CD8-positive, alpha-beta memory T cell (primary cell): ENCODE measurements at regions not wholly inside any gene's neighbourhood (a gene's known extent, or its start where the extent isn't known, plus 50 kb on each side); places are given as distances from the start of the nearest gene placed in this dataset.

ENCODE experiments used
- CTCF ChIA-PET: fragments of 350-600 bp; sonication (Branson Sonifier 250); formaldehyde crosslinking; loops from one replicate; lab custom pipeline; 2021; ENCODE audit warnings: antibody characterized with exemption; lab: Charles Lee
- POLR2A ChIA-PET: fragments of 350-600 bp; sonication (Branson Sonifier 250); formaldehyde crosslinking; loops from one replicate; lab custom pipeline; 2021; ENCODE audit warnings: antibody characterized with exemption; lab: Charles Lee
- DNase-seq, 5 donors: peaks; one replicate each; pipeline versions ENCODE4 v3.0.0 to v3.0.0-alpha.2; 2020 to 2022; ENCODE audit warnings: mixed read lengths in 1 of 5
- H3K27ac ChIP-seq: one replicate; pipeline ENCODE4 v1.7.0; 2013; ENCODE audit warnings: low read depth, mild to moderate bottlenecking, low read length, moderate library complexity
- H3K27me3 ChIP-seq: 2 replicates; pipeline ENCODE4 v1.7.0; 2013; ENCODE audit warnings: low read length, mild to moderate bottlenecking; ENCODE audit not compliant: insufficient read depth, poor library complexity, severe bottlenecking
- H3K36me3 ChIP-seq: 2 replicates; pipeline ENCODE4 v1.7.0; 2013; ENCODE audit warnings: mild to moderate bottlenecking, low read length, moderate library complexity; ENCODE audit not compliant: insufficient read depth
- H3K4me1 ChIP-seq: 2 replicates; pipeline ENCODE4 v1.7.0; 2013; ENCODE audit warnings: mild to moderate bottlenecking, low read length, moderate library complexity; ENCODE audit not compliant: insufficient read depth
- H3K4me3 ChIP-seq: 2 replicates; pipeline ENCODE4 v1.7.0; 2013; ENCODE audit warnings: mild to moderate bottlenecking, low read length
- H3K9me3 ChIP-seq: 2 replicates; pipeline ENCODE4 v1.7.0; 2013; ENCODE audit warnings: mild to moderate bottlenecking, low read length
- H3K27ac Mint-ChIP-seq, 8 donors: one replicate each; pipeline ENCODE4 v1.8.0; 2020 to 2021; ENCODE audit warnings: mixed read lengths in 8 of 8, mild to moderate bottlenecking in 6 of 8, inconsistent platforms in 3 of 8, moderate library complexity in 3 of 8
- H3K27me3 Mint-ChIP-seq, 2 donors: one replicate each; pipeline ENCODE4 v1.8.0; 2020 to 2021; ENCODE audit warnings: mixed read lengths in 2 of 2, mild to moderate bottlenecking in 1 of 2, moderate library complexity in 1 of 2
- H3K36me3 Mint-ChIP-seq, 3 donors: one replicate each; pipeline ENCODE4 v1.8.0; 2020 to 2021; ENCODE audit warnings: mixed read lengths in 3 of 3, inconsistent platforms in 1 of 3, mild to moderate bottlenecking in 1 of 3
- H3K4me1 Mint-ChIP-seq, 3 donors: one replicate each; pipeline ENCODE4 v1.8.0; 2020 to 2021; ENCODE audit warnings: mixed read lengths in 3 of 3, inconsistent platforms in 1 of 3, mild to moderate bottlenecking in 1 of 3
- H3K4me3 Mint-ChIP-seq, 7 donors: one replicate each; pipeline ENCODE4 v1.8.0; 2020 to 2021; ENCODE audit warnings: mixed read lengths in 7 of 7, mild to moderate bottlenecking in 6 of 7, moderate library complexity in 4 of 7, inconsistent platforms in 2 of 7
- H3K9me3 Mint-ChIP-seq, 5 donors: one replicate each; pipeline ENCODE4 v1.8.0; 2020 to 2022; ENCODE audit warnings: mixed read lengths in 5 of 5, mild to moderate bottlenecking in 3 of 5, moderate library complexity in 2 of 5, inconsistent platforms in 1 of 5

- POLR2A ChIA-PET, result interaction anchor here (0.6 kb wide), 1 partner anchor 200 kb away, joined by 6 read pairs; no protein-coding TSS in a partner anchor
- no peak for DNase-seq
- CTCF ChIA-PET, result no interaction called here
- peaks cover 14 to 17% (median 16%) of the 10 kb centered on the region in 3 donors for H3K4me1 Mint-ChIP-seq
- H3K4me3 Mint-ChIP-seq, result no peak overlapping the region
- Histone ChIP-seq H3K4me3 (no peak overlapping the region), H3K27me3 (no peaks in the 10 kb centered on the region), H3K4me1 (no peaks in the 10 kb centered on the region), H3K36me3 (no peaks in the 10 kb centered on the region), H3K27ac (no peak overlapping the region), H3K9me3 (no peaks in the 10 kb centered on the region)
- H3K9me3 Mint-ChIP-seq, result no peaks in the 10 kb centered on the region
- no peaks in the 10 kb centered on the region for H3K36me3 Mint-ChIP-seq
- no peak overlapping the region for H3K27ac Mint-ChIP-seq
- peaks cover 1 to 10% of the 10 kb centered on the region in 2 donors for H3K27me3 Mint-ChIP-seq
These were observed 156.8 kb upstream of the NFE2L3 start for GRCh38 chr7:25995216-25995615.

- Mint-ChIP-seq H3K4me1 (peaks cover 14 to 17% (median 16%) of the 10 kb centered on the region in 3 donors), H3K27me3 (peaks cover 1 to 10% of the 10 kb centered on the region in 2 donors), H3K9me3 (no peaks in the 10 kb centered on the region), H3K27ac (peak overlapping the region in 1 of 8 donors; percentile 38), H3K36me3 (no peaks in the 10 kb centered on the region), H3K4me3 (no peak overlapping the region)
- Histone ChIP-seq H3K27me3 (no peaks in the 10 kb centered on the region), H3K4me1 (no peaks in the 10 kb centered on the region), H3K27ac (no peak overlapping the region), H3K9me3 (no peaks in the 10 kb centered on the region), H3K4me3 (no peak overlapping the region), H3K36me3 (no peaks in the 10 kb centered on the region)
- POLR2A ChIA-PET, result no interaction called here
- no peak for DNase-seq
- CTCF ChIA-PET, result no interaction called here
These were observed 156.0 kb upstream of the NFE2L3 start for GRCh38 chr7:25996006-25996408.

GRCh38 chr7:25998499-25998898 is 153.5 kb upstream of the NFE2L3 start:
- Mint-ChIP-seq H3K36me3 (no peaks in the 10 kb centered on the region), H3K4me1 (peaks cover 14 to 17% (median 16%) of the 10 kb centered on the region in 3 donors), H3K4me3 (no peak overlapping the region), H3K9me3 (no peaks in the 10 kb centered on the region), H3K27ac (peak overlapping the region in 1 of 8 donors; percentile 14), H3K27me3 (peaks cover 1 to 23% of the 10 kb centered on the region in 2 donors)
- H3K4me1 ChIP-seq, result no peaks in the 10 kb centered on the region
- no peak overlapping the region for H3K27ac ChIP-seq
- H3K36me3 ChIP-seq, result no peaks in the 10 kb centered on the region
- H3K4me3 ChIP-seq, result no peak overlapping the region
- DNase-seq, result no peak
- CTCF ChIA-PET, result no interaction called here
- no peaks in the 10 kb centered on the region for H3K9me3 ChIP-seq
- H3K27me3 ChIP-seq, result no peaks in the 10 kb centered on the region
- POLR2A ChIA-PET, result no interaction called here

- H3K27ac ChIP-seq, result no peak overlapping the region
- Mint-ChIP-seq H3K4me3 (no peak overlapping the region), H3K9me3 (no peaks in the 10 kb centered on the region), H3K36me3 (no peaks in the 10 kb centered on the region), H3K27ac (no peak overlapping the region), H3K4me1 (peaks cover 0 to 2% (median 0%) of the 10 kb centered on the region in 3 donors), H3K27me3 (peaks cover 0 to 23% of the 10 kb centered on the region in 2 donors)
- H3K9me3 ChIP-seq, result no peaks in the 10 kb centered on the region
- POLR2A ChIA-PET, result no interaction called here
- H3K4me3 ChIP-seq, result no peak overlapping the region
- no peaks in the 10 kb centered on the region for H3K36me3 ChIP-seq
- no peak for DNase-seq
- CTCF ChIA-PET, result no interaction called here
- no peaks in the 10 kb centered on the region for H3K27me3 ChIP-seq
- no peaks in the 10 kb centered on the region for H3K4me1 ChIP-seq
These were observed 151.2 kb upstream of the NFE2L3 start for GRCh38 chr7:26000841-26001240.

GRCh38 chr7:26001662-26002244 is 150.2 kb upstream of the NFE2L3 start:
- peak overlapping the region in 1 of 8 donors; percentile 10 for H3K27ac Mint-ChIP-seq
- H3K27me3 Mint-ChIP-seq, result peaks cover 2 to 22% of the 10 kb centered on the region in 2 donors
- no peak overlapping the region for H3K27ac ChIP-seq
- no peaks in the 10 kb centered on the region for H3K27me3 ChIP-seq
- no peak overlapping the region for H3K4me3 ChIP-seq
- H3K36me3 Mint-ChIP-seq, result no peaks in the 10 kb centered on the region
- no peaks in the 10 kb centered on the region for H3K9me3 ChIP-seq
- CTCF ChIA-PET, result no interaction called here
- no peaks in the 10 kb centered on the region for H3K9me3 Mint-ChIP-seq
- no peaks in the 10 kb centered on the region for H3K4me1 ChIP-seq
- no peak for DNase-seq
- H3K4me3 Mint-ChIP-seq, result no peak overlapping the region
- H3K4me1 Mint-ChIP-seq, result no peaks in the 10 kb centered on the region
- POLR2A ChIA-PET, result no interaction called here
- H3K36me3 ChIP-seq, result no peaks in the 10 kb centered on the region

GRCh38 chr7:26005683-26006410 is 146.2 kb upstream of the NFE2L3 start:
- H3K27me3 Mint-ChIP-seq, result peaks cover 4 to 26% of the 10 kb centered on the region in 2 donors
- Histone ChIP-seq H3K4me1 (no peaks in the 10 kb centered on the region), H3K27me3 (no peaks in the 10 kb centered on the region), H3K27ac (no peak overlapping the region), H3K4me3 (no peak overlapping the region), H3K9me3 (no peaks in the 10 kb centered on the region), H3K36me3 (no peaks in the 10 kb centered on the region)
- H3K27ac Mint-ChIP-seq, result peak overlapping the region in 1 of 8 donors; percentile 47
- ChIA-PET POLR2A (no interaction called here), CTCF (no interaction called here)
- H3K36me3 Mint-ChIP-seq, result no peaks in the 10 kb centered on the region
- H3K9me3 Mint-ChIP-seq, result no peaks in the 10 kb centered on the region
- H3K4me3 Mint-ChIP-seq, result no peak overlapping the region
- DNase-seq, result no peak
- peaks cover 0 to 2% (median 1%) of the 10 kb centered on the region in 3 donors for H3K4me1 Mint-ChIP-seq

- POLR2A ChIA-PET, result no interaction called here
- H3K4me3 ChIP-seq, result no peak overlapping the region
- H3K27me3 Mint-ChIP-seq, result peaks cover 4 to 25% of the 10 kb centered on the region in 2 donors
- H3K4me1 ChIP-seq, result no peaks in the 10 kb centered on the region
- no peak overlapping the region for H3K4me3 Mint-ChIP-seq
- no peak overlapping the region for H3K27ac ChIP-seq
- no peaks in the 10 kb centered on the region for H3K9me3 ChIP-seq
- H3K9me3 Mint-ChIP-seq, result no peaks in the 10 kb centered on the region
- CTCF ChIA-PET, result no interaction called here
- no peak overlapping the region for H3K27ac Mint-ChIP-seq
- no peaks in the 10 kb centered on the region for H3K36me3 Mint-ChIP-seq
- DNase-seq, result no peak
- H3K4me1 Mint-ChIP-seq, result peaks cover 4 to 7% (median 5%) of the 10 kb centered on the region in 3 donors
- no peaks in the 10 kb centered on the region for H3K27me3 ChIP-seq
- H3K36me3 ChIP-seq, result no peaks in the 10 kb centered on the region
These were observed 145.6 kb upstream of the NFE2L3 start for GRCh38 chr7:26006426-26006825.

GRCh38 chr7:26007510-26007909 is 144.5 kb upstream of the NFE2L3 start:
- Mint-ChIP-seq H3K27ac (no peak overlapping the region), H3K9me3 (no peaks in the 10 kb centered on the region), H3K36me3 (no peaks in the 10 kb centered on the region), H3K4me3 (no peak overlapping the region), H3K4me1 (peaks cover 5 to 7% (median 5%) of the 10 kb centered on the region in 3 donors), H3K27me3 (peaks cover 4 to 17% of the 10 kb centered on the region in 2 donors)
- Histone ChIP-seq H3K4me3 (no peak overlapping the region), H3K36me3 (no peaks in the 10 kb centered on the region), H3K9me3 (no peaks in the 10 kb centered on the region), H3K27ac (no peak overlapping the region), H3K27me3 (no peaks in the 10 kb centered on the region), H3K4me1 (no peaks in the 10 kb centered on the region)
- DNase-seq, result no peak
- CTCF ChIA-PET, result no interaction called here
- POLR2A ChIA-PET, result no interaction called here
